IMR-90 (cell line): ENCODE measurements at regions not wholly inside any gene's neighbourhood (a gene's known extent, or its start where the extent isn't known, plus 50 kb on each side); places are given as distances from the start of the nearest gene placed in this dataset.
A peak's percentile ranks its signal among the peaks of the same experiment; 100 is the strongest.

Experiments
- ATAC-seq: fragments of 200-7000 bp; cut with Tn5 transposase; 2 replicates; pipeline ENCODE4 v1.9.1; 2020; ENCODE audit warnings: low read depth, mild to moderate bottlenecking, moderate library complexity
- BruUV-seq: library from RNA; stranded (reverse); fragments of 400-500 nt; replicated peaks from 2 replicates; lab custom pipeline; 2021; lab: Mats Ljungman, UMichigan
- CTCF ChIA-PET: fragments of 300-600 bp; formaldehyde crosslinking; extraction: SDS; loops from one replicate; lab custom pipeline; 2021; ENCODE audit warnings: antibody characterized with exemption; lab: Yijun Ruan, JAX
- POLR2A ChIA-PET: fragments of 300-600 bp; sonication (Branson Sonifier 250); formaldehyde crosslinking; loops from one replicate; lab custom pipeline; 2022; ENCODE audit warnings: antibody characterized with exemption; ENCODE audit not compliant: unreplicated experiment; lab: Charles Lee
- DNase-seq: peaks from one replicate; pipeline ENCODE4 v3.0.0; 2013
- H2AFZ ChIP-seq: replicated peaks from 2 replicates; pipeline ENCODE3; 2013; ENCODE audit warnings: low read length, mild to moderate bottlenecking; ENCODE audit not compliant: poor library complexity
- H2AK5ac ChIP-seq: 2 replicates; pipeline ENCODE4 v1.6.1; 2013; ENCODE audit warnings: low read depth, low read length, inconsistent platforms
- H2AK9ac ChIP-seq: replicated peaks from 2 replicates; pipeline ENCODE3; 2013; ENCODE audit warnings: mild to moderate bottlenecking, low read depth, low read length, moderate library complexity; ENCODE audit not compliant: poor library complexity
- H2BK120ac ChIP-seq: 2 replicates; pipeline ENCODE4 v1.6.1; 2013; ENCODE audit warnings: low read depth, low read length, inconsistent platforms
- H2BK15ac ChIP-seq: 3 replicates; pipeline ENCODE4 v1.6.1; 2013; ENCODE audit warnings: low read depth, low read length, inconsistent platforms
- H2BK20ac ChIP-seq: 2 replicates; pipeline ENCODE4 v1.6.1; 2013; ENCODE audit warnings: low read depth, mild to moderate bottlenecking, inconsistent platforms, low read length, moderate library complexity
- H2BK5ac ChIP-seq: 2 replicates; pipeline ENCODE4 v1.6.1; 2013; ENCODE audit warnings: mild to moderate bottlenecking, low read depth, low read length, inconsistent platforms; ENCODE audit not compliant: poor library complexity, severe bottlenecking
- H3K14ac ChIP-seq: replicated peaks from 2 replicates; pipeline ENCODE4 v1.6.1; 2013; ENCODE audit warnings: low read depth, low read length, inconsistent platforms
- H3K18ac ChIP-seq: 2 replicates; pipeline ENCODE4 v1.6.1; 2013; ENCODE audit warnings: low read depth, low read length, control low read depth
- H3K23ac ChIP-seq: 2 replicates; pipeline ENCODE4 v1.6.1; 2013; ENCODE audit warnings: low read depth, low read length, inconsistent platforms
- H3K27ac ChIP-seq: 2 replicates; pipeline ENCODE4 v1.5.1; 2013; ENCODE audit warnings: mild to moderate bottlenecking, control low read depth, low read length; ENCODE audit not compliant: insufficient read depth
- H3K27me3 ChIP-seq: 2 replicates; pipeline ENCODE4 v1.6.1; 2013; ENCODE audit warnings: low read length; ENCODE audit not compliant: control insufficient read depth, insufficient read depth
- H3K36me3 ChIP-seq: 2 replicates; pipeline ENCODE4 v1.6.1; 2013; ENCODE audit warnings: low read length, mixed read lengths; ENCODE audit not compliant: control insufficient read depth, insufficient read depth
- H3K4ac ChIP-seq: 2 replicates; pipeline ENCODE4 v1.6.1; 2013; ENCODE audit warnings: low read depth, low read length, inconsistent platforms
- H3K4me1 ChIP-seq: 2 replicates; pipeline ENCODE4 v1.6.1; 2013; ENCODE audit warnings: low read length, mixed read lengths; ENCODE audit not compliant: control insufficient read depth, insufficient read depth
- H3K4me2 ChIP-seq: 2 replicates; pipeline ENCODE4 v1.6.1; 2013; ENCODE audit warnings: low read depth, mild to moderate bottlenecking, control low read depth, low read length, moderate library complexity
- H3K4me3 ChIP-seq: 2 replicates; pipeline ENCODE4 v1.5.1; 2013; ENCODE audit warnings: low read depth, mild to moderate bottlenecking, control low read depth, low read length, moderate library complexity; ENCODE audit not compliant: insufficient read depth
- H3K56ac ChIP-seq: 2 replicates; pipeline ENCODE4 v1.6.1; 2013; ENCODE audit warnings: low read length, inconsistent platforms; ENCODE audit not compliant: insufficient read depth; ENCODE audit errors: extremely low read depth
- H3K79me1 ChIP-seq, 2 experiments: 2 replicates each; pipeline ENCODE4 v1.6.1; 2013; ENCODE audit warnings: low read length in 2 of 2, inconsistent platforms in 1 of 2, low read depth in 1 of 2
- H3K9ac ChIP-seq: 2 replicates; pipeline ENCODE4 v1.6.1; 2013; ENCODE audit warnings: low read depth, low read length, control low read depth
- H3K9me1 ChIP-seq: 2 replicates; pipeline ENCODE4 v1.6.1; 2013; ENCODE audit warnings: low read length, inconsistent platforms; ENCODE audit not compliant: insufficient read depth
- H3K9me3 ChIP-seq: 2 replicates; pipeline ENCODE4 v1.6.1; 2013; ENCODE audit warnings: low read length; ENCODE audit not compliant: control insufficient read depth, insufficient read depth
- H4K20me1 ChIP-seq: 2 replicates; pipeline ENCODE4 v1.6.1; 2013; ENCODE audit warnings: low read length, inconsistent platforms; ENCODE audit not compliant: insufficient read depth
- H4K5ac ChIP-seq: 2 replicates; pipeline ENCODE4 v1.6.1; 2013; ENCODE audit warnings: mild to moderate bottlenecking, low read depth, low read length, control low read depth
- H4K8ac ChIP-seq, 2 experiments: 2 replicates each; pipeline ENCODE4 v1.6.1; 2013; ENCODE audit warnings: low read depth in 2 of 2, low read length in 2 of 2, control low read depth in 1 of 2, inconsistent platforms in 1 of 2
- H4K91ac ChIP-seq: 2 replicates; pipeline ENCODE4 v1.6.1; 2013; ENCODE audit warnings: low read depth, low read length, inconsistent platforms; ENCODE audit not compliant: insufficient read depth
- CEBPB ChIP-seq: IDR thresholded peaks from 2 replicates; pipeline ENCODE4 v1.6.1; 2012; ENCODE audit warnings: low read depth, low read length, improper control_type of control experiment
- CHD1 ChIP-seq: IDR thresholded peaks from 2 replicates; pipeline ENCODE4 v1.6.1; 2012; ENCODE audit warnings: low read depth, low read length, improper control_type of control experiment
- CTCF ChIP-seq: conservative IDR thresholded peaks from 2 replicates; pipeline ENCODE4 v1.5.1; 2012; ENCODE audit warnings: mild to moderate bottlenecking, low read depth, low read length, improper control_type of control experiment
- FOS ChIP-seq: fragments of 150-350 bp; IDR thresholded peaks from 2 replicates; pipeline ENCODE4 v1.6.1; 2016; ENCODE audit warnings: low read depth, low read length
- MAFK ChIP-seq: IDR thresholded peaks from 2 replicates; pipeline ENCODE4 v1.6.1; 2012; ENCODE audit warnings: low read depth, low read length, improper control_type of control experiment
- MAZ ChIP-seq: IDR thresholded peaks from 2 replicates; pipeline ENCODE4 v1.6.1; 2012; ENCODE audit warnings: low read depth, mild to moderate bottlenecking, low read length, improper control_type of control experiment, moderate library complexity, borderline replicate concordance
- MXI1 ChIP-seq: IDR thresholded peaks from 2 replicates; pipeline ENCODE4 v1.6.1; 2012; ENCODE audit warnings: low read depth, mild to moderate bottlenecking, low read length, moderate library complexity, borderline replicate concordance
- NFE2L2 ChIP-seq: fragments of 150-350 bp; IDR thresholded peaks from 2 replicates; pipeline ENCODE4 v1.6.1; 2016; ENCODE audit warnings: low read depth, mild to moderate bottlenecking, low read length
- RAD21 ChIP-seq: IDR thresholded peaks from 2 replicates; pipeline ENCODE4 v1.6.1; 2012; ENCODE audit warnings: low read length, improper control_type of control experiment
- RCOR1 ChIP-seq: IDR thresholded peaks from 2 replicates; pipeline ENCODE4 v1.6.1; 2012; ENCODE audit warnings: mild to moderate bottlenecking, low read length, improper control_type of control experiment; ENCODE audit not compliant: insufficient replicate concordance
- RFX5 ChIP-seq: IDR thresholded peaks from 2 replicates; pipeline ENCODE4 v1.8.0; 2012; ENCODE audit warnings: low read depth, mild to moderate bottlenecking, low read length, moderate library complexity
- SMC3 ChIP-seq: fragments of 150-350 bp; IDR thresholded peaks from 2 replicates; pipeline ENCODE4 v1.6.1; 2016; ENCODE audit warnings: low read depth, mild to moderate bottlenecking, antibody characterized with exemption, low read length, moderate library complexity
- WGBS, 2 experiments: methylation state at CpG; one replicate each; pipeline versions ENCODE4 v1.1.5 to v1.1.7; 2013; ENCODE audit warnings: missing lambda C conversion rate in 2 of 2; ENCODE audit not compliant: insufficient read length in 1 of 2; ENCODE audit errors: extremely low coverage in 2 of 2; 5-methylcytosine and 5-hydroxymethylcytosine counted together
- dilution Hi-C: fragments of 300-500 bp; cut with HindIII; formaldehyde crosslinking; loops from one replicate; pipeline ENCODE4 v1.14.3; 2018; ENCODE audit warnings: low sequenced_read_pairs; ENCODE audit not compliant: unreplicated experiment
- in situ Hi-C: fragments of 300-500 bp; cut with MboI; formaldehyde crosslinking; loops from 3 replicates; pipeline ENCODE4 v1.14.3; 2019; ENCODE audit warnings: low sequenced_read_pairs, inconsistent platforms, mixed read lengths
- intact Hi-C: fragments of 100-400 bp; cut with micrococcal nuclease; formaldehyde crosslinking; loops from 2 replicates; pipeline ENCODE4 v1.10.0; 2022
- TF ChIP-seq, protein P1 (sequence below): fragments of 150-350 bp; IDR thresholded peaks from 2 replicates; pipeline ENCODE4 v1.6.1; 2017; ENCODE audit warnings: mild to moderate bottlenecking, antibody characterized with exemption, low read length, low read depth
- TF ChIP-seq, protein P2 (sequence below): fragments of 150-350 bp; IDR thresholded peaks from 2 replicates; pipeline ENCODE4 v1.6.1; 2016; ENCODE audit warnings: low read depth, mild to moderate bottlenecking, low read length, moderate library complexity, borderline replicate concordance

DNA sequence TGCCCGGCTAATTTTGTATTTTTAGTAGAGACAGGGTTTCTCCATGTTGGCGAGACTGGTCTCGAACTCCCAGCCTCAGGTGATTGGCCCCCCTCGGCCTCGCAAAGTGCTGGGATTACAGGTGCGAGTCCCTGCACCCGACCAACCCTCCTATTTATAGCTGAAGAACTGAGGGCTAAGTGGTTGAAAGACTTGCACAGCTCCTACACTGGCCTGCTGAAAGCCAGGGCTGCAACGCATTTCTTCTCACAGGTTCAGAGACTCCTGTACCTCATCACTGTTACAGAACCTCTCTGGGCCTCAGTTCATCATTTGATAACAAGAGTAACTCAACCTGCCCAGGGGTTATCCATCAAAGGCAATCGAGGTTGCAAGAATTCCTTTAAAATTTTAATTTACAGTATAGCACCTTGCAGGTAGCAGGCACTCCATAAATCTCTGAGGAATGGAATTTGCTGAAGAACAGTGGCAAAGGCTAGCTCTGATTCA is 626.5 kb upstream of the TBL1XR1 start:
- intact Hi-C loops (loop anchor here (5.0 to 10.0 kb wide), 4 partner anchors 349 to 769 kb away; partner anchors contain the start of gene TBL1XR1), dilution Hi-C loops (no loop called here), in situ Hi-C loops (no loop called here)
- Histone ChIP-seq H3K56ac (no peak overlapping the region), H3K9ac (no peak overlapping the region), H3K4ac (peak overlapping the region; percentile 33; the same call in 1 of the 2 replicates), H3K9me3 (no peaks in the 10 kb centered on the region), H3K79me1 (no peaks in the 10 kb centered on the region), H3K9me1 (peaks cover 9% of the 10 kb centered on the region; the same call in 1 of the 2 replicates), H3K27me3 (no peaks in the 10 kb centered on the region), H3K4me2 (no peak overlapping the region), H2AK9ac (no peak overlapping the region), H3K4me1 (peaks cover 21% of the 10 kb centered on the region), H3K4me3 (no peak overlapping the region), H2BK20ac (peak overlapping the region; percentile 9; the same call in 1 of the 2 replicates), H3K14ac (no peak overlapping the region), H3K27ac (peak overlapping the region; percentile 5; the same call in 1 of the 2 replicates), H2AK5ac (0 out of 2 replicates have a peak overlapping the region, but pooled peaks have one; percentile 18), H2BK15ac (no peak overlapping the region), H4K8ac (no peak overlapping the region; a peak in 1 of 4 replicates), H4K20me1 (no peaks in the 10 kb centered on the region), H3K23ac (no peak overlapping the region), H2BK120ac (peak overlapping the region; percentile 16; the same call in 1 of the 2 replicates), H2BK5ac (no peak overlapping the region), H4K5ac (peak overlapping the region; percentile 21; the same call in 1 of the 2 replicates), H2AFZ (no peak overlapping the region), H3K36me3 (no peaks in the 10 kb centered on the region), H4K91ac (0 out of 2 replicates have a peak overlapping the region, but pooled peaks have one; percentile 13), H3K18ac (peak overlapping the region; percentile 44)
- ATAC-seq (no peak; the same call in 1 of the 2 replicates), DNase-seq (no peak)
- BruUV-seq, result no TSS peak
- TF ChIP-seq FOS, result no peak
- TF ChIP-seq MXI1, result no peak
- TF ChIP-seq MAZ, result no peak
- TF ChIP-seq NFE2L2, result no peak
- no peak for TF ChIP-seq MAFK
- no peak for TF ChIP-seq CTCF
- TF ChIP-seq, protein P1, sequence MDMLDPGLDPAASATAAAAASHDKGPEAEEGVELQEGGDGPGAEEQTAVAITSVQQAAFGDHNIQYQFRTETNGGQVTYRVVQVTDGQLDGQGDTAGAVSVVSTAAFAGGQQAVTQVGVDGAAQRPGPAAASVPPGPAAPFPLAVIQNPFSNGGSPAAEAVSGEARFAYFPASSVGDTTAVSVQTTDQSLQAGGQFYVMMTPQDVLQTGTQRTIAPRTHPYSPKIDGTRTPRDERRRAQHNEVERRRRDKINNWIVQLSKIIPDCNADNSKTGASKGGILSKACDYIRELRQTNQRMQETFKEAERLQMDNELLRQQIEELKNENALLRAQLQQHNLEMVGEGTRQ, result no peak
- no peak for TF ChIP-seq CHD1
- no peak for TF ChIP-seq RCOR1
- TF ChIP-seq SMC3, result no peak
- TF ChIP-seq RFX5, result no peak
- TF ChIP-seq, protein P2, sequence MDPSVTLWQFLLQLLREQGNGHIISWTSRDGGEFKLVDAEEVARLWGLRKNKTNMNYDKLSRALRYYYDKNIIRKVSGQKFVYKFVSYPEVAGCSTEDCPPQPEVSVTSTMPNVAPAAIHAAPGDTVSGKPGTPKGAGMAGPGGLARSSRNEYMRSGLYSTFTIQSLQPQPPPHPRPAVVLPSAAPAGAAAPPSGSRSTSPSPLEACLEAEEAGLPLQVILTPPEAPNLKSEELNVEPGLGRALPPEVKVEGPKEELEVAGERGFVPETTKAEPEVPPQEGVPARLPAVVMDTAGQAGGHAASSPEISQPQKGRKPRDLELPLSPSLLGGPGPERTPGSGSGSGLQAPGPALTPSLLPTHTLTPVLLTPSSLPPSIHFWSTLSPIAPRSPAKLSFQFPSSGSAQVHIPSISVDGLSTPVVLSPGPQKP, result no peak
- no peak for TF ChIP-seq CEBPB
- no peak for TF ChIP-seq RAD21
- no CpG with 5 or more reads among the region's 9 CpGs for WGBS, 2 experiments
- POLR2A ChIA-PET, result no interaction called here
- CTCF ChIA-PET, result no interaction called here
